ENCODE measurements at regions not wholly inside any gene's neighbourhood (a gene's known extent, or its start where the extent isn't known, plus 50 kb on each side); places are given as distances from the start of the nearest gene placed in this dataset.

DNA sequence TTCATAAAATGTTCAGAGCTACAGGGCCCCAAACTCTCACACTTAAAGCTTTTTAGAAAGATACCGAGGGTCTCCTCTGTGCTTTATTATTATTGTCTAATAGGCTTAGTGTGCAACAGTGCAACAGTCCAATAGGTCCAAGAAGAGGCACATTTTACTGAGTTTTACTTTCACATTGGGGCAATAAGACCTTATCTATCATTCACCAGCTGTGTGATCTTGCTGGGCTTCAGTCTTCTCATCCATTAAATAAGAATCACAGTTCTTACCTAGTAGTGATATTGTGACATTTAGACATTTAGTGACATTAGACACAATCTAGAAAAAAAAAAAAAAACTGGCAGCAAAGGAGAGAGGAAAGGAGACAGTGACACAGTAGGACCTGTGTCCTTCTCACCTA lies 175.8 kb upstream of the NFIA start:
- Histone ChIP-seq H3K4me3 (ENCODE audit: insufficient read depth, low read depth, low read length, poor library complexity, severe bottlenecking) (no peak overlapping the region), H3K4me1 (ENCODE audit: control insufficient read depth, insufficient read depth, low read length, poor library complexity, severe bottlenecking) (no peaks in the 10 kb centered on the region), H3K27me3 (replicated peaks; ENCODE audit: control insufficient read depth, insufficient read depth, low read length, poor library complexity, severe bottlenecking) (no peaks in the 10 kb centered on the region), H3K9me3 (ENCODE audit: control insufficient read depth, low read length) (no peaks in the 10 kb centered on the region), H3K36me3 (ENCODE audit: control insufficient read depth, insufficient read depth, low read length) (no peaks in the 10 kb centered on the region), H3K27ac (ENCODE audit: insufficient read depth, low read length, poor library complexity, severe bottlenecking) (no peak overlapping the region)
- DNase-seq: no peak

DNA sequence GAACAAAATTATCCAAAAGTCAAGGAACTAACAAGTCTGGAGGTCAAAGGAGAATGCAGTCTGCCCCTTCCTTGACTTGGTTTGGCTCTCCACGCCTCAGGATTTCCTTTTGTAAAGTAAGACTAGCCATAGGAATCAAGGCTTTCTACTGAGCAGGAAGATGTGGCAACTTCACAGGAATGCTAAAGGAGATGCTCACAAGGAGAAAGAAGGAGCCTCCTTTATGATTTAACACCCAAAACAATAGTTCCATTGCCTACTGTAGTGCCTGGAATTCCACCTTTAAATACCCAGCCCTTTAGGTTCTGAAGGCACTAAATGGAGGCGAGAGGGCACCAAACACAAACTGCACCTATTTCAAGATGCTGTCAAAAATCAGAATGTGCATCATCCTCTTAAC lies 176.3 kb upstream of the NFIA start:
- no peak overlapping the region for H3K27ac ChIP-seq (ENCODE audit: insufficient read depth, low read length, poor library complexity, severe bottlenecking)
- H3K36me3 ChIP-seq (ENCODE audit: control insufficient read depth, insufficient read depth, low read length): no peaks in the 10 kb centered on the region
- H3K27me3 ChIP-seq (replicated peaks; ENCODE audit: control insufficient read depth, insufficient read depth, low read length, poor library complexity, severe bottlenecking): no peaks in the 10 kb centered on the region
- DNase-seq: no peak
- no peak overlapping the region for H3K4me3 ChIP-seq (ENCODE audit: insufficient read depth, low read depth, low read length, poor library complexity, severe bottlenecking)
- H3K9me3 ChIP-seq (ENCODE audit: control insufficient read depth, low read length): no peaks in the 10 kb centered on the region
- H3K4me1 ChIP-seq (ENCODE audit: control insufficient read depth, insufficient read depth, low read length, poor library complexity, severe bottlenecking): no peaks in the 10 kb centered on the region

DNA sequence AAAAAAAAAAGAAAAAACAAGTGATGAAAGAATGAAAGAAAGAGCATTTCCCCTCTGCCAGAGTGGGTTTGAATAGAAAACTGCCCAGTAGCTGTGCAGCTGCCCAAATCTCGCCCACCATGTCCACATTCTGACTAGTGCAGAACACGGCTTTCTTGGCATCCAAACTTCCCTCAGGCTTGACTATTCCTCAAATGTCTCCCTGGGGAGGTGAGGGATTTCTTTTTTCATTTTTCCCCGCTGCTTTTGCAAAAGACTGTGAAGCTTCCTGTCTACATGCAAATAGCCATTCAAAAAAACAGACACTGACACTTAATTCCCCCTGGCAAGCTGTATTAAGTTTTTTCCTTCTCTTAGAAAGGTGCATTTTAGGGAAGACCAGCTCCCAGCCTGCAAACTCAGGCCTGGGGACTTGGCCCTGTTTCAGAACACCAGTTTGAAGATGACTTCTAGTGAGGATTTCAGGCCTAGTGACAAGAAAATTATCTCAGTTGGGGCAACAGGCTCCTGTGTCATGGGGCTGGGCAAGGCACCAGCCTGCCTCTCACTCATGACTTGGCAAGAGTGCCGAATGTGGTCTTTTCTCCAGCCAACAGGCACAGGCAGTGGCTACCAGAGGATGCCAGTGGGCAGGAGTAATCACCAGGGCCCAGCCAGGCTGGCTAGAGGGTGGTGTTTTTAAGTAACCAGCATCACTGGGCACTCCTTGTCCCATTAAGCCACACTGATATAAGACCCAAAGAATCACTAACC lies 178.1 kb upstream of the NFIA start:
- Histone ChIP-seq H3K36me3 (ENCODE audit: control insufficient read depth, insufficient read depth, low read length) (no peaks in the 10 kb centered on the region), H3K27me3 (replicated peaks; ENCODE audit: control insufficient read depth, insufficient read depth, low read length, poor library complexity, severe bottlenecking) (no peaks in the 10 kb centered on the region), H3K27ac (ENCODE audit: insufficient read depth, low read length, poor library complexity, severe bottlenecking) (no peak overlapping the region), H3K9me3 (ENCODE audit: control insufficient read depth, low read length) (no peaks in the 10 kb centered on the region), H3K4me3 (ENCODE audit: insufficient read depth, low read depth, low read length, poor library complexity, severe bottlenecking) (no peak overlapping the region), H3K4me1 (ENCODE audit: control insufficient read depth, insufficient read depth, low read length, poor library complexity, severe bottlenecking) (no peaks in the 10 kb centered on the region)
- DNase-seq: no peak

DNA sequence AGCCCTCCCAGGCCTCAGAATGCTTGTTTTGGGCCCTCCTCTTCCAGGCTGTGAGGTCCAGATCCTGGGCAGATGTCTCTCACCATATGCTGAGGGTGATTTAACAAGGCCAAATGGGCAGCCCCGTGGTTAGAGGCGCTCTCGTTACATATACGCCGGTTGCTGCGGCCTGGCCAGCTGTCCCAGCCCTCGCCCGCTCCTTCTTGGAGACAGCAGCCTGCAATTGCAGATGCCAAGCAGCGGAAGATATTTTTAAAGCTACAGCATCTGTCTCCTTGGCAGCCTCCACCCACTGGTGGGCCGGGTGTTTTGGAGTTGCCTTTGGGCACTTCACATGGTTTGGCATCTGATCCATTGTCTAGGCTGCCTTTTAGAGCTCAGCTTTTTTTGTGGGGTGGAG lies 178.8 kb upstream of the NFIA start:
- H3K27me3 ChIP-seq (replicated peaks; ENCODE audit: control insufficient read depth, insufficient read depth, low read length, poor library complexity, severe bottlenecking): no peaks in the 10 kb centered on the region
- no peaks in the 10 kb centered on the region for H3K4me1 ChIP-seq (ENCODE audit: control insufficient read depth, insufficient read depth, low read length, poor library complexity, severe bottlenecking)
- DNase-seq: no peak
- no peaks in the 10 kb centered on the region for H3K9me3 ChIP-seq (ENCODE audit: control insufficient read depth, low read length)
- H3K4me3 ChIP-seq (ENCODE audit: insufficient read depth, low read depth, low read length, poor library complexity, severe bottlenecking): no peak overlapping the region
- no peak overlapping the region for H3K27ac ChIP-seq (ENCODE audit: insufficient read depth, low read length, poor library complexity, severe bottlenecking)
- H3K36me3 ChIP-seq (ENCODE audit: control insufficient read depth, insufficient read depth, low read length): no peaks in the 10 kb centered on the region

DNA sequence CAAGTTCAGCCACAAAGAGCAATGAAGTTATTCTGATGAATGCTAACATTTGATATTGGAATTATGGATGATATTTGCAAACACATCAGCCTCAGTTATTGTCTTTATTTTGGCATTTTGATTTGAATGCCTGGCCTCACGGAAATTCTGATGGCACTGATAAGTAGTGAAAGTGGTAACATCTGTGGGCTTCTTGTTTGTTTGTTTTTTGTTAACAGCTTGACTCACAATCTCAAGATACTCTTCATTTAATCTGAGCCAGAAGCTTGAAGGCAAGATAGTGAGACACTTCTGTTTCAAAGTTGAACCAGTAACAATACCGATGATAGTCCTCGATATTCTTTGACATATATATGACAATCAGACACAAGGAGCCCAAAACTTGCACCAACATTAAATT lies 182.9 kb upstream of the NFIA start:
- H3K27me3 ChIP-seq (replicated peaks; ENCODE audit: control insufficient read depth, insufficient read depth, low read length, poor library complexity, severe bottlenecking): no peaks in the 10 kb centered on the region
- H3K4me3 ChIP-seq (ENCODE audit: insufficient read depth, low read depth, low read length, poor library complexity, severe bottlenecking): no peak overlapping the region
- no peaks in the 10 kb centered on the region for H3K9me3 ChIP-seq (ENCODE audit: control insufficient read depth, low read length)
- H3K27ac ChIP-seq (ENCODE audit: insufficient read depth, low read length, poor library complexity, severe bottlenecking): no peak overlapping the region
- H3K4me1 ChIP-seq (ENCODE audit: control insufficient read depth, insufficient read depth, low read length, poor library complexity, severe bottlenecking): no peaks in the 10 kb centered on the region
- DNase-seq: no peak
- H3K36me3 ChIP-seq (ENCODE audit: control insufficient read depth, insufficient read depth, low read length): no peaks in the 10 kb centered on the region

DNA sequence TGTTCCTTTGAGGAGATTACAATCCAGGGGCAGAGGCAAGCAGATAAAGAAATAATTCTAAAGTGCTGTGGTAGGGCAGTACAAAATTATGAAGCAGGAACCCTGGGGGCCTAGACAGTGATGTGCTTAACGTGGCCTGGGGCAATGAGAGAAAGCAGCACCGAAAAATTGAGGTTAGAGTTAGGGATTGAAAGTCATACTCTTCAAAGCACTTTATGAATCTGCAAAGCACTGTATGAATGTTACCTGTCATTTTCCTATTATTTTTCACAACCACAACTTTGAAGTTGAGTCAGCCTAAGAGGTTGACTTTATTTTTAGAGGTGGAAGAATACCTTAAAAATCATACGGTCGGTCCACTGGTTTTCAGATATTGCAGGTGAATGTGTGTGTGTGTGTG lies 183.4 kb upstream of the NFIA start:
- no peak for DNase-seq
- Histone ChIP-seq H3K4me3 (ENCODE audit: insufficient read depth, low read depth, low read length, poor library complexity, severe bottlenecking) (no peak overlapping the region), H3K27ac (ENCODE audit: insufficient read depth, low read length, poor library complexity, severe bottlenecking) (no peak overlapping the region), H3K27me3 (replicated peaks; ENCODE audit: control insufficient read depth, insufficient read depth, low read length, poor library complexity, severe bottlenecking) (no peaks in the 10 kb centered on the region), H3K9me3 (ENCODE audit: control insufficient read depth, low read length) (no peaks in the 10 kb centered on the region), H3K36me3 (ENCODE audit: control insufficient read depth, insufficient read depth, low read length) (no peaks in the 10 kb centered on the region), H3K4me1 (ENCODE audit: control insufficient read depth, insufficient read depth, low read length, poor library complexity, severe bottlenecking) (no peaks in the 10 kb centered on the region)

DNA sequence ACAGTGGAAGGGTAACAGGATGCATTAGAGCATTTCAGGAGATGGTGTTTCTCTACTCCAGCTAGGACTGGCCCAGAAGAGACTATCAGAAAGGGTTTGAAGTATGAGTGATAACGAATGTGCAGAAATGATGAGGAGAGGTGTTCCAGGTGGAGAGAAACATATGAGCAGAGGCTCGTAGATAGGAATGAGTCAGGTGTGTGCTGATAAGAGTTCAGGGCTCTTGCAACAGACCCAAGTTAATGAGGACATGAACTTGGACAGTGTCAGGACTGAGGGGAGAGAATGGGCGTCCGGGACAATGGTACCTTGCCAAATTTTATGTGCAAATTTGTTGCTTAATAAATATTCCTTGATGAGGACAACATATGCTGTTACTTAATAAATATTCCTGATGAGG lies 183.9 kb upstream of the NFIA start:
- Histone ChIP-seq H3K4me1 (ENCODE audit: control insufficient read depth, insufficient read depth, low read length, poor library complexity, severe bottlenecking) (no peaks in the 10 kb centered on the region), H3K4me3 (ENCODE audit: insufficient read depth, low read depth, low read length, poor library complexity, severe bottlenecking) (no peak overlapping the region), H3K36me3 (ENCODE audit: control insufficient read depth, insufficient read depth, low read length) (no peaks in the 10 kb centered on the region), H3K27ac (ENCODE audit: insufficient read depth, low read length, poor library complexity, severe bottlenecking) (no peak overlapping the region), H3K9me3 (ENCODE audit: control insufficient read depth, low read length) (no peaks in the 10 kb centered on the region), H3K27me3 (replicated peaks; ENCODE audit: control insufficient read depth, insufficient read depth, low read length, poor library complexity, severe bottlenecking) (no peaks in the 10 kb centered on the region)
- no peak for DNase-seq

DNA sequence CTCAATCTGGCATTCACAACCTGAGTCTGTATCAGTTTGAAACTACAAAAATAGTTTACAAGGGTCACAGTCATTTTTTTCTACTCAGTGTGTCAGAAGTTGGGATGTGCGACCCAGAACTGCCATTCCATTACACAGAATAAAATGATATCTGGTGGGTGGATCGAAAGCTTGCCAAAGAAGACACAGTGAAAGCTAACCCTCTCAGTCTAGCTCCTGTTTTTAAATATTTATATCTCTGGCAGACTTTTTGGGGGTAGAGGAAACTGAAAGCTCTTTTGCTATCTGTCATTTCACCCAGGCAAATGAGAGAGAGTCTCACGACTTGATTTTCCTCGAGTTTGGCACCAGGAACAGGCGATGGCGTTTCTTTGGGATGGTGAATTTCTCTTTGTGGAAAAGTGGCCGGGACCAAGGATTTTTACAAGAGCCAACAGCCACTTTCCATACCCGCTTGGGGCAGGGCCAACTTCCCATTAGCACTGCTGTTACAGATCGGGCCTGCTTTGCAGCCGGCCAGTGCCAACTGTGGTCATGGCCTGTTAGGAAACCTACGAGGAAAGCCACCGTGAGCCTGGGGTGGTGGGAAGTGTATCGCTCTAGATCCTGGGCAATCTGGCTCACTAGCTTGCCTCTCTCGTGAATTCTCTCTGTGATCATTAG lies 185.5 kb upstream of the NFIA start:
- no peak overlapping the region for H3K27ac ChIP-seq (ENCODE audit: insufficient read depth, low read length, poor library complexity, severe bottlenecking)

DNA sequence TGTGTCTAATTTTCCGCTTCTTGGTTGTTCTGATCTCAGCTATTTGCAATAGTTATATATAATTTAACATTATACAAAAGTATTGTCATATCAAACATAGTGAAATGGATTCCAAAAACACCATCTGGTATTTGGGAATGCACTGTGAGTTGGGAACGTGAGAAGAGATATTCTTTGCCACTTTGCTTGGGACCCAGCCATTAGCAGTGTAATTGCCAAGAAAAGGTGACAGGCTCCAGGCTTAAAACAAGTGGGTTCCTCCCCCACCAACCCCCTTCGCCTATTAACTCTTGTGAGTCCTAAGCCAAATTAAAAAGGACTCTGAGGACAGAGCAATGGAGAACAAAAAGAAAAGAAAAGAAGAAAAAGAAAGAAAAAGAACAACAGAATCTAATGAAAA lies 186.7 kb upstream of the NFIA start:
- no peak overlapping the region for H3K27ac ChIP-seq (ENCODE audit: insufficient read depth, low read length, poor library complexity, severe bottlenecking)
- H3K4me3 ChIP-seq (ENCODE audit: insufficient read depth, low read depth, low read length, poor library complexity, severe bottlenecking): no peak overlapping the region
- no peaks in the 10 kb centered on the region for H3K27me3 ChIP-seq (replicated peaks; ENCODE audit: control insufficient read depth, insufficient read depth, low read length, poor library complexity, severe bottlenecking)
- DNase-seq: no peak
- no peaks in the 10 kb centered on the region for H3K36me3 ChIP-seq (ENCODE audit: control insufficient read depth, insufficient read depth, low read length)
- no peaks in the 10 kb centered on the region for H3K4me1 ChIP-seq (ENCODE audit: control insufficient read depth, insufficient read depth, low read length, poor library complexity, severe bottlenecking)
- no peaks in the 10 kb centered on the region for H3K9me3 ChIP-seq (ENCODE audit: control insufficient read depth, low read length)

More for the DNA sequence above, 185.5 kb upstream of the NFIA start:
- H3K9me3 ChIP-seq (ENCODE audit: control insufficient read depth, low read length): no peaks in the 10 kb centered on the region
- H3K4me1 ChIP-seq (ENCODE audit: control insufficient read depth, insufficient read depth, low read length, poor library complexity, severe bottlenecking): no peaks in the 10 kb centered on the region
- no peak overlapping the region for H3K4me3 ChIP-seq (ENCODE audit: insufficient read depth, low read depth, low read length, poor library complexity, severe bottlenecking)
- H3K36me3 ChIP-seq (ENCODE audit: control insufficient read depth, insufficient read depth, low read length): no peaks in the 10 kb centered on the region
- DNase-seq: no peak
- no peaks in the 10 kb centered on the region for H3K27me3 ChIP-seq (replicated peaks; ENCODE audit: control insufficient read depth, insufficient read depth, low read length, poor library complexity, severe bottlenecking)

DNA sequence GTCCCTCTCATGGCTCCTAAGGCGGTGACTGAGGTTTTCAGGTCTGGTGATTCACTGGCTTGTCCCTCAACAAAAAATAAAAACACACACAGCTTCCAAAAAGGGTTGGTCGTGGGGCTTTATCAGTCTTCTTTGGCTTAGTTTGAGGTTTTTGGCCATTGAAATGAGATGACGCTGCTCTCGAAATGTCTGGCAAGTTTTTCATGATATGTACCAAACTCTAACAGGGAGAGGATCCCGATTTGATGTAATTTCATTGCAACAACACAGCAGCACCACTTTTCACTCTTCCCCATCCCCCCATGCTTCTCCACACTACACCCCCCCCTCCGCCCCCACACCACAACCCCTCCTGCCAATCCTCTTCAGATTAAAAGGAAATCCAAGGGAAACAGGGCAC lies 187.1 kb upstream of the NFIA start:
- Histone ChIP-seq H3K9me3 (ENCODE audit: control insufficient read depth, low read length) (no peaks in the 10 kb centered on the region), H3K27ac (ENCODE audit: insufficient read depth, low read length, poor library complexity, severe bottlenecking) (no peak overlapping the region), H3K4me1 (ENCODE audit: control insufficient read depth, insufficient read depth, low read length, poor library complexity, severe bottlenecking) (no peaks in the 10 kb centered on the region), H3K27me3 (replicated peaks; ENCODE audit: control insufficient read depth, insufficient read depth, low read length, poor library complexity, severe bottlenecking) (no peaks in the 10 kb centered on the region), H3K36me3 (ENCODE audit: control insufficient read depth, insufficient read depth, low read length) (no peaks in the 10 kb centered on the region), H3K4me3 (ENCODE audit: insufficient read depth, low read depth, low read length, poor library complexity, severe bottlenecking) (no peak overlapping the region)
- DNase-seq: no peak

Data from effector memory CD4-positive, alpha-beta T cell (primary cell).